Gastrocnemius medialis (tissue), 4 donors: ENCODE measurements at regions not wholly inside any gene's neighbourhood (a gene's known extent, or its start where the extent isn't known, plus 50 kb on each side); places are given as distances from the start of the nearest gene placed in this dataset.

Experiments used
- POLR2A ChIP-seq, 2 donors: fragments of 450-650 bp; IDR thresholded peaks; one replicate each; pipeline ENCODE4 v1.6.1; 2017; ENCODE audit warnings: antibody characterized with exemption in 2 of 2, mild to moderate bottlenecking in 2 of 2, moderate library complexity in 2 of 2
- TF ChIP-seq, protein P1 (sequence below), 5 experiments: fragments of 450-650 bp in 3 of 5; fragments of 200-600 bp in 2 of 5; sonication (generic) in 2 of 5; IDR thresholded peaks in 4 of 5; conservative IDR thresholded peaks in 1 of 5; 1 replicate in 4 of 5; 2 replicates in 1 of 5; pipeline ENCODE4 v1.5.1; 2016 to 2019; ENCODE audit warnings: antibody characterized with exemption in 5 of 5, mild to moderate bottlenecking in 3 of 5, moderate library complexity in 3 of 5

DNA sequence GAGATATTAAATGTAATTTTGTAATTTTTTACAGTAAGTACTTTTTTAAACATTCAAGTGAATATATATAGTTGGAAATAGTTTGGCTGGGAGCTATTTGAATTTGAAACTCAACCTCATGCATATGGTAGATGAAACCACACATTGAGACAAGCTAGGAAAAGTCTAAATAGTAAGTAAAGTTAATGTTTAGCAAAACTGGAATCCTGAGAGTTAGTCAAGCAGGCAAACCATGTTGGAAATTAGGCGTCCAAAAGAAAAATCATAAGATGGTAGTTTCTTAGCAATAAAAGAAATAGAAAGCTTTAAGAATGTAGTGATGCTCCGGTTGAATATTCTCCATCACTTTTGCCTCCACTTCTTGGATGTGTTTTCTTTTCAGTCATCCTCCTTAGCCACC lies 657.1 kb upstream of the CDH10 start:
- TF ChIP-seq, protein P1, sequence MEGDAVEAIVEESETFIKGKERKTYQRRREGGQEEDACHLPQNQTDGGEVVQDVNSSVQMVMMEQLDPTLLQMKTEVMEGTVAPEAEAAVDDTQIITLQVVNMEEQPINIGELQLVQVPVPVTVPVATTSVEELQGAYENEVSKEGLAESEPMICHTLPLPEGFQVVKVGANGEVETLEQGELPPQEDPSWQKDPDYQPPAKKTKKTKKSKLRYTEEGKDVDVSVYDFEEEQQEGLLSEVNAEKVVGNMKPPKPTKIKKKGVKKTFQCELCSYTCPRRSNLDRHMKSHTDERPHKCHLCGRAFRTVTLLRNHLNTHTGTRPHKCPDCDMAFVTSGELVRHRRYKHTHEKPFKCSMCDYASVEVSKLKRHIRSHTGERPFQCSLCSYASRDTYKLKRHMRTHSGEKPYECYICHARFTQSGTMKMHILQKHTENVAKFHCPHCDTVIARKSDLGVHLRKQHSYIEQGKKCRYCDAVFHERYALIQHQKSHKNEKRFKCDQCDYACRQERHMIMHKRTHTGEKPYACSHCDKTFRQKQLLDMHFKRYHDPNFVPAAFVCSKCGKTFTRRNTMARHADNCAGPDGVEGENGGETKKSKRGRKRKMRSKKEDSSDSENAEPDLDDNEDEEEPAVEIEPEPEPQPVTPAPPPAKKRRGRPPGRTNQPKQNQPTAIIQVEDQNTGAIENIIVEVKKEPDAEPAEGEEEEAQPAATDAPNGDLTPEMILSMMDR (IDR thresholded peaks at IDR 0.05 in 4 of 5, conservative IDR thresholded peaks at IDR 0.05 in 1 of 5) = no peak
- no peak for TF ChIP-seq POLR2A (IDR thresholded peaks at IDR 0.05)
